Adrenal gland (tissue), 5 donors: ENCODE measurements at regions not wholly inside any gene's neighbourhood (a gene's known extent, or its start where the extent isn't known, plus 50 kb on each side); places are given as distances from the start of the nearest gene placed in this dataset.

Experiments used
- POLR2A ChIP-seq, 2 donors: fragments of 450-650 bp; IDR thresholded peaks; one replicate each; pipeline ENCODE4 v1.6.1; 2017; ENCODE audit warnings: antibody characterized with exemption in 2 of 2, mild to moderate bottlenecking in 2 of 2, moderate library complexity in 1 of 2
- TF ChIP-seq, protein P1 (sequence below), 6 experiments: fragments of 450-650 bp in 4 of 6; fragments of 200-600 bp in 2 of 6; sonication (generic) in 1 of 6; IDR thresholded peaks; 1 replicate in 5 of 6; 2 replicates in 1 of 6; pipeline versions ENCODE4 v1.5.1 to v1.8.0; 2016 to 2021; ENCODE audit warnings: antibody characterized with exemption in 6 of 6, mild to moderate bottlenecking in 2 of 6, moderate library complexity in 1 of 6
- donor health status: DM: no; HTN: no; CAD: no.

DNA sequence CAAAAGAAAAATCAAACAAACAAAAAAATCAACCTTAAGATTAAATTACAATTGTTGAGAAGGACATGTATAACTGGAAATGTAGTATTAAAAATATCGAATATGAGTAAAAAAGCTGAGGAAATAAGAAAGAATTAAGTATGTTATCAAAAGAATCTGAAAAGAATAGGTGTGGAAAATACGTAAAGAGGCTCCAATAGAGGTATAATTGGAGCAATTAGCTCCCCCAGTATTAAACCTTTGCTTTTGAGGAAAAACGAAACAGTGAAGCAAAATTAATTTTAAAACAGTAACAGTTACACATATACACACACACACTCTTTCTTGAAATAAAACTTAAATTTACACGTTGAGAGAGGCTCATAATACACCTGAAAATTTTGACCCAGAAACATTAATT is 578.7 kb upstream of the ADAMTS16 start:
- TF ChIP-seq, protein P1, sequence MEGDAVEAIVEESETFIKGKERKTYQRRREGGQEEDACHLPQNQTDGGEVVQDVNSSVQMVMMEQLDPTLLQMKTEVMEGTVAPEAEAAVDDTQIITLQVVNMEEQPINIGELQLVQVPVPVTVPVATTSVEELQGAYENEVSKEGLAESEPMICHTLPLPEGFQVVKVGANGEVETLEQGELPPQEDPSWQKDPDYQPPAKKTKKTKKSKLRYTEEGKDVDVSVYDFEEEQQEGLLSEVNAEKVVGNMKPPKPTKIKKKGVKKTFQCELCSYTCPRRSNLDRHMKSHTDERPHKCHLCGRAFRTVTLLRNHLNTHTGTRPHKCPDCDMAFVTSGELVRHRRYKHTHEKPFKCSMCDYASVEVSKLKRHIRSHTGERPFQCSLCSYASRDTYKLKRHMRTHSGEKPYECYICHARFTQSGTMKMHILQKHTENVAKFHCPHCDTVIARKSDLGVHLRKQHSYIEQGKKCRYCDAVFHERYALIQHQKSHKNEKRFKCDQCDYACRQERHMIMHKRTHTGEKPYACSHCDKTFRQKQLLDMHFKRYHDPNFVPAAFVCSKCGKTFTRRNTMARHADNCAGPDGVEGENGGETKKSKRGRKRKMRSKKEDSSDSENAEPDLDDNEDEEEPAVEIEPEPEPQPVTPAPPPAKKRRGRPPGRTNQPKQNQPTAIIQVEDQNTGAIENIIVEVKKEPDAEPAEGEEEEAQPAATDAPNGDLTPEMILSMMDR (IDR thresholded peaks at IDR 0.05): no peak
- no peak for TF ChIP-seq POLR2A (IDR thresholded peaks at IDR 0.05)
